ENCODE measurements at regions not wholly inside any gene's neighbourhood (a gene's known extent, or its start where the extent isn't known, plus 50 kb on each side); places are given as distances from the start of the nearest gene placed in this dataset.
A peak's percentile ranks its signal among the peaks of the same experiment; 100 is the strongest.

DNA sequence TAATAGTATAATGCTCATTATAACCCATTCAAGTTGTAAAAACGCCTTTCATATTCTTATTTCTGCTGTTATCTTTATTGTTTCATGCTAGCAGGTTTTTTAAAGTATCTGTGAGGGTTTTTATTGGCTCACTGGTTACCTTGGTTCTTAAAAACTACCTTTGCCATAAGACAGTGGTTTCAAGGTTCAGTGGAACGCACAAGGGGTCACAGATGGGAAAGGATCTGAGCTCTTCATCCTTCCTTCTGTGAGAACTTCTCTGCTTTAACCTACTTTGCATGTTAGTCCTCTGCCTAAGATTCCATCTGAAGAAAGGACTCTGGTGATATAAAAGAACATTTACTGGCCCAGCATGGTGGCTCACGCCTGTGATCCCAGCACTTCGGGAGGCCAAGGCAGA, 492.6 kb downstream of the CD83 start:
- H3K27me3 Mint-ChIP-seq (ENCODE audit: low read depth): no peaks in the 10 kb centered on the region
- no peak overlapping the region for H3K4me3 Mint-ChIP-seq
- peaks cover 7% of the 10 kb centered on the region for H3K9me3 Mint-ChIP-seq
- no peaks in the 10 kb centered on the region for H3K4me1 Mint-ChIP-seq (ENCODE audit: low read depth)
- H3K27ac Mint-ChIP-seq: no peak overlapping the region
- no peak for DNase-seq (ENCODE audit: low spot score)
- no peaks in the 10 kb centered on the region for H3K36me3 Mint-ChIP-seq (ENCODE audit: low read depth)

GRCh38 chr6:14612016-14612980, 494.7 kb downstream of the CD83 start:
- H3K27ac Mint-ChIP-seq: no peak overlapping the region
- DNase-seq (ENCODE audit: low spot score): no peak
- H3K4me3 Mint-ChIP-seq: no peak overlapping the region
- peaks cover 11% of the 10 kb centered on the region for H3K9me3 Mint-ChIP-seq
- peaks cover 4% of the 10 kb centered on the region for H3K4me1 Mint-ChIP-seq (ENCODE audit: low read depth)
- H3K27me3 Mint-ChIP-seq (ENCODE audit: low read depth): no peaks in the 10 kb centered on the region
- peaks cover 2% of the 10 kb centered on the region for H3K36me3 Mint-ChIP-seq (ENCODE audit: low read depth)

DNA sequence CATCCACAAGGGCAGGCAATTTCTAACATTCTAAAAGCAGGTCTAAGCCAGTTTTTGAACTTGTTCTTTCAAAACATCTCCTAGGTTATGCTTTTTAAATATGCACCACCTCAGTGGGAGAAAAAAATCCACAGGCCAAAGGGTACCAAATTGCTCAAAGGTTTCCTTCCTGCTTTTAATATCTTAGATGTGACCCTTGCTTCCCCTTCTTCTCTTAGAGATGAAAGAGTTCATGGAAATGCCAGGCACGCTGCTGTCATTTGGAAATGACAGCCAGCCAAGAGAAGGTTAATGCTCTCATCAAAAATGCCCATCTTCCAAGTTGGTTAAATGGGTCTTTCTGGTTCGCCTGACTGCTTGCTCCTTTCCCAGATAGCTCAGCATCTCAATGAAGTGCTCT, 497.1 kb downstream of the CD83 start:
- Mint-ChIP-seq H3K27me3 (ENCODE audit: low read depth) (no peaks in the 10 kb centered on the region), H3K36me3 (ENCODE audit: low read depth) (peaks cover 2% of the 10 kb centered on the region), H3K4me3 (no peak overlapping the region), H3K27ac (no peak overlapping the region), H3K4me1 (ENCODE audit: low read depth) (peaks cover 4% of the 10 kb centered on the region), H3K9me3 (peaks cover 11% of the 10 kb centered on the region)
- no peak for DNase-seq (ENCODE audit: low spot score)

DNA sequence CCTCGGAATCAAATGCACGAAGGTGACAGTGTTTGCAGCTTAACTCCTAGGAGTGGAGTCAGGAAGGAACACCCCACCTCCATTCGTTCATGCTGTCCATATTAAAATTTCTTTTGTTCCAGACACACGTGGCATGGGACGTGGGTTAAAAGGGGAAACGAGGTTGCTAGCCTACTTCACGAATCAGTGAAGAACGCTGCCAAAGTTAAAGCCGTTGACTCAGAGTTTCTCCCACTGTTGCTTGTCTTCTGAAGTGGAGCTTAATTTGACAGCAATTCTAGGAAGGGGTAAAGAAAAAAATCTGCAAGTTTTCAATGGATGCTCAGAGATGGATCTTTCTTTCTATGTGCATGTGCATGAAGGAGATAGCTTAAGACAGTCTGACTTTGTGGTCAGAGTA, 499.1 kb downstream of the CD83 start:
- Mint-ChIP-seq H3K4me3 (no peak overlapping the region), H3K27ac (no peak overlapping the region), H3K9me3 (peaks cover 5% of the 10 kb centered on the region), H3K27me3 (ENCODE audit: low read depth) (no peaks in the 10 kb centered on the region), H3K4me1 (ENCODE audit: low read depth) (peaks cover 4% of the 10 kb centered on the region), H3K36me3 (ENCODE audit: low read depth) (peaks cover 2% of the 10 kb centered on the region)
- no peak for DNase-seq (ENCODE audit: low spot score)

DNA sequence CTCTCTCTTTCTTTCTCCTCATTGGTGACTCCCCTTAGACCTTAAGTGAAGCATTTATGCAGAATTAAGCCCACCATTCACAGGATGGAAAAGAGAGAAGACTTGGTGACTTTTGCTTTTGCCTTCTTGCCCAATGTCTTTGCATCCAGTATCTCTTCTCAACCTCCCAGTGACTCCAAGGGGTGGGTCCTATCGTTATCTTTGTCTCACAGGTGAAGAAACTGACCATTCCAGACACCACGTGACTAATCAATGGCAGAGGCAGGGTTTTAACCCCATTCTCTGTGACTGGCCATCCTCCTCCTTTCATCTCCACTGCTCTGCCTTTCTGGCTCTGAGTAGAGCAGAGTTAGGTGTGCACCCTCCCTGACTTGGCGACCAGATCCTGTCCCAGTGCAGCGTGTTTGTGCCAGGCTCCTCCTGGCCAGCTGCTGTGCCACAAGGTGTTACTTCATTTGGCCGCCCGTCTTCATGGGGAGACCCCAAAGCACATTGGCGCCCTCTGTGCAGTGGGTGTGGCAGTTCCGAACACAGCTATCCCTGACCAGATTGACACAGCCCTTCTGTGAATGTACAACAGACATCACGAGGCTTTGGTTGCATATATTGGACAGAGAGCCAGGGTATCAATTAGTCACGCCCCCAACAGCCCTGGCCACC, 501.3 kb downstream of the CD83 start:
- DNase-seq (ENCODE audit: low spot score): no peak
- peaks cover 2% of the 10 kb centered on the region for H3K36me3 Mint-ChIP-seq (ENCODE audit: low read depth)
- no peak overlapping the region for H3K4me3 Mint-ChIP-seq
- no peak overlapping the region for H3K27ac Mint-ChIP-seq
- H3K4me1 Mint-ChIP-seq (ENCODE audit: low read depth): peaks cover 4% of the 10 kb centered on the region
- H3K27me3 Mint-ChIP-seq (ENCODE audit: low read depth): no peaks in the 10 kb centered on the region
- peaks cover 5% of the 10 kb centered on the region for H3K9me3 Mint-ChIP-seq

GRCh38 chr6:14619419-14619781, 501.8 kb downstream of the CD83 start:
- Mint-ChIP-seq H3K36me3 (ENCODE audit: low read depth) (peaks cover 2% of the 10 kb centered on the region), H3K9me3 (peaks cover 5% of the 10 kb centered on the region), H3K27me3 (ENCODE audit: low read depth) (no peaks in the 10 kb centered on the region), H3K4me1 (ENCODE audit: low read depth) (peaks cover 4% of the 10 kb centered on the region), H3K27ac (no peak overlapping the region), H3K4me3 (no peak overlapping the region)
- no peak for DNase-seq (ENCODE audit: low spot score)

DNA sequence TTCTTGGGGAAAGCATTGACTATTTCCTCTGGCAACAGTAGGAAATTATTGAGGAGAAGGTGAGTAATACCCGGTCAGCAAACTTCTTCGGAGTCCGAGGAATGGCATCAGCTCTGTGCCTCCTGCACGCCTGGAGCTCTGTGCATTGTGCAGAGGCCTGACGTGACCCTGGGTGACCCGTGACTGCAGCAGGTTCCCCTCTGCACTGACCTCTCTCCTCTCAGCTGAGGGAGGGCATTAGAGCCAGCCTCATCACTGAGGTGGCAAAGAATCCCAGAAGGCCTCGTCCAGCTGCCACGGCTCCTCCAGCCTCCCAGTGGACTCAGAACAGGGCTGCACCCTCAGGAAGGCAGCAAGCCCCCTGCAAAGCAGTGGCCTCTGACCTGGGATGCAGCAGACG, 502.9 kb downstream of the CD83 start:
- DNase-seq (ENCODE audit: low spot score): no peak
- peaks cover under 1% of the 10 kb centered on the region for H3K9me3 Mint-ChIP-seq
- no peak overlapping the region for H3K27ac Mint-ChIP-seq
- H3K27me3 Mint-ChIP-seq (ENCODE audit: low read depth): no peaks in the 10 kb centered on the region
- peaks cover 4% of the 10 kb centered on the region for H3K4me1 Mint-ChIP-seq (ENCODE audit: low read depth)
- no peak overlapping the region for H3K4me3 Mint-ChIP-seq
- peaks cover under 1% of the 10 kb centered on the region for H3K36me3 Mint-ChIP-seq (ENCODE audit: low read depth)

DNA sequence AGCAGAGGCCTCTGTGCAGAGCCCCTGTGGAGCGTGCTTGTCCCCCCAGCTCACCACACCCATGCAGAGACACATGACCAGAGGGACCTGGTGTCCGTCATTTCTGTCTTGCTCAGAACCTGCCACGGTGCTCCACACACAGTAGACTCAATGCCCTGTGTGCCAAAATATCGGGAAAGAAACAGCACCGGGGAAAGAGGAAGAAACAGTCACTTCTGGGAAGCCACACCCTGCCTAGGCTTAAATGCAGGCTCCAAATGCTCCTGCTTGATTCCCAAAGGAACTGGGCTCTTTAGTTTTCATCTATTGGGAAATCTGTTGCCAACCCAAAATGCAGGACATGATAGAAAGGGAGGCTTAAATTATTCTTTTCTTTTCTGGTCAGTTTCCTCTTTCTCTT, 503.9 kb downstream of the CD83 start:
- Mint-ChIP-seq H3K4me1 (ENCODE audit: low read depth) (peaks cover 4% of the 10 kb centered on the region), H3K27ac (no peak overlapping the region), H3K4me3 (no peak overlapping the region), H3K9me3 (no peaks in the 10 kb centered on the region), H3K36me3 (ENCODE audit: low read depth) (no peaks in the 10 kb centered on the region), H3K27me3 (ENCODE audit: low read depth) (no peaks in the 10 kb centered on the region)
- DNase-seq (ENCODE audit: low spot score): no peak

GRCh38 chr6:14622085-14622484, 504.5 kb downstream of the CD83 start:
- H3K27me3 Mint-ChIP-seq (ENCODE audit: low read depth): no peaks in the 10 kb centered on the region
- no peak for DNase-seq (ENCODE audit: low spot score)
- H3K36me3 Mint-ChIP-seq (ENCODE audit: low read depth): no peaks in the 10 kb centered on the region
- no peaks in the 10 kb centered on the region for H3K4me1 Mint-ChIP-seq (ENCODE audit: low read depth)
- H3K4me3 Mint-ChIP-seq: no peak overlapping the region
- H3K9me3 Mint-ChIP-seq: peaks cover 2% of the 10 kb centered on the region
- no peak overlapping the region for H3K27ac Mint-ChIP-seq

- H3K27ac Mint-ChIP-seq: no peak overlapping the region
These were observed 505.4 kb downstream of the CD83 start for GRCh38 chr6:14622909-14623505.

DNA sequence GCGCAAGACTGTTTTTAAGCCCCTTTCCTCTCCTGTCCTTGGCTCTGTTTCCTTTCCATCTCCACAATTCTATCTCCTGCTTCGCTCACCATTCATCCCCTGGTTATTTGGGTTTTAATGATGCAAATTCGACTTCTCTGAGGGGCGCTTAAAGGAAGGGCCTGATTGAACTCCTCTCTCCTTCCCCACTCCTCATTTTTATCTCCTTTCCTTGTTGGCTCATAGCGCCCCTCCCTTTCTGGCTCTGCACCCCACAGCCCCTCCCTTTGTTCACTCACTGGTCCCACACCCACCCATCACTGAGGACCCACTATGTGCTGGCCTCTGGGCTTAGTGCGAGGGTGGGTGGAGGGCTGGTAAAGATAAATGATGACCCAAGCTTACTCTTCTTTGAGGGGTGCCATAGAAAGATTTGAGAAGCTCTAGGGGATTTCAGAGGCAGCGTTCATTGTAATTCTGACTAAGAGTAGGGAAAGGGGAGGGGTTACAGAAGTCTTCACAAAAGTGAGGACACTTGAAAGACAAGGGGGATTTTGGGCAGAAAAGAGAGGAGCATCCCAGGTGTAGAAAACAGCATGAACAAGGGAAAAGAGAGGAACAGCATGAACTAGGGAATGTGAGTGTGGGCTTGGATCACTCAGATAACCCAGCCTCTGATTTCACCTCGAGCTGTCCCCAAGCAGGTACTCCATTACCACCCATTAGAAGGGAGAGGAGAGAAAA, 507.8 kb downstream of the CD83 start:
- Mint-ChIP-seq H3K4me1 (ENCODE audit: low read depth) (no peaks in the 10 kb centered on the region), H3K27me3 (ENCODE audit: low read depth) (no peaks in the 10 kb centered on the region), H3K4me3 (no peak overlapping the region), H3K36me3 (ENCODE audit: low read depth) (peaks cover 3% of the 10 kb centered on the region), H3K9me3 (peaks cover 12% of the 10 kb centered on the region), H3K27ac (no peak overlapping the region)
- no peak for DNase-seq (ENCODE audit: low spot score)

More at GRCh38 chr6:14622909-14623505, 505.4 kb downstream of the CD83 start:
- no peak for DNase-seq (ENCODE audit: low spot score)
- H3K36me3 Mint-ChIP-seq (ENCODE audit: low read depth): no peaks in the 10 kb centered on the region
- no peaks in the 10 kb centered on the region for H3K4me1 Mint-ChIP-seq (ENCODE audit: low read depth)
- no peaks in the 10 kb centered on the region for H3K27me3 Mint-ChIP-seq (ENCODE audit: low read depth)
- H3K9me3 Mint-ChIP-seq: peaks cover 9% of the 10 kb centered on the region
- H3K4me3 Mint-ChIP-seq: no peak overlapping the region

- Mint-ChIP-seq H3K4me3 (no peak overlapping the region), H3K27ac (no peak overlapping the region), H3K27me3 (ENCODE audit: low read depth) (peaks cover 2% of the 10 kb centered on the region), H3K4me1 (ENCODE audit: low read depth) (peaks cover 2% of the 10 kb centered on the region), H3K36me3 (ENCODE audit: low read depth) (peaks cover 4% of the 10 kb centered on the region), H3K9me3 (peaks cover 12% of the 10 kb centered on the region)
- DNase-seq (ENCODE audit: low spot score): no peak
These were observed 509.0 kb downstream of the CD83 start for GRCh38 chr6:14626556-14626955.

DNA sequence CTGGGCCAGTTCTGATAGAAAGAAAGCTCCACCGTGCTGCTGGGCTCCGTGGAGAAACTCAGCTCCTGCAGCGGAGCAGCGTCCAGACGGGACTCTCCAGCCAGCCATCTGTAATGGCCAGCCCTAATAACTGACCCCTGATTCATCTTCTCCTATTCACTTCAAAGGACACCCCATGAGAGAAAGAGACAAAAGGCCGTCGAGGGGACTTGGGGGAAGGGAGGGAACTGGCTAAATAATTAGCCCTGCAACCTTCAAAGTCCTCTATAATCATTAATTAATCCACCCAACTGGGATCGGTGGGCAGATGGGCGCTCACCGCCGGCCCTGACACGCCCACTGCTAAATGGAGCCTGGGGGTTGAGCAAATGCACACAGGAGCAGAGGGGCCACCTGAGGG, 512.4 kb downstream of the CD83 start:
- peaks cover 5% of the 10 kb centered on the region for H3K27me3 Mint-ChIP-seq (ENCODE audit: low read depth)
- H3K9me3 Mint-ChIP-seq: peaks cover 12% of the 10 kb centered on the region
- DNase-seq (ENCODE audit: low spot score): no peak
- peaks cover 4% of the 10 kb centered on the region for H3K36me3 Mint-ChIP-seq (ENCODE audit: low read depth)
- H3K4me3 Mint-ChIP-seq: no peak overlapping the region
- no peak overlapping the region for H3K27ac Mint-ChIP-seq
- H3K4me1 Mint-ChIP-seq (ENCODE audit: low read depth): peaks cover 21% of the 10 kb centered on the region

- H3K27ac Mint-ChIP-seq: no peak overlapping the region
- peaks cover 51% of the 10 kb centered on the region for H3K4me1 Mint-ChIP-seq (ENCODE audit: low read depth)
- no peak for DNase-seq (ENCODE audit: low spot score)
- no peaks in the 10 kb centered on the region for H3K9me3 Mint-ChIP-seq
- peaks cover 4% of the 10 kb centered on the region for H3K36me3 Mint-ChIP-seq (ENCODE audit: low read depth)
- peaks cover 5% of the 10 kb centered on the region for H3K27me3 Mint-ChIP-seq (ENCODE audit: low read depth)
- H3K4me3 Mint-ChIP-seq: peak overlapping the region; percentile 88
These were observed 515.9 kb downstream of the CD83 start for GRCh38 chr6:14633479-14633878.

Measured in T-helper 2 cell treated with Interferon-gamma antibody and Interleukin-4, amounts not matched to agents 5 μg/mL and 100 μg/mL, for 36 hours (primary cell).